Vagina (tissue), 2 donors: ENCODE measurements at regions not wholly inside any gene's neighbourhood (a gene's known extent, or its start where the extent isn't known, plus 50 kb on each side); places are given as distances from the start of the nearest gene placed in this dataset.

ENCODE experiments used
- DNase-seq, 2 donors: peaks; one replicate each; pipeline ENCODE4 v3.0.0-alpha.2; 2017; ENCODE audit errors: extremely low spot score in 2 of 2
- H3K27ac ChIP-seq: fragments of 200-600 bp; sonication (generic); one replicate; pipeline ENCODE4 v1.5.1; 2019
- H3K27me3 ChIP-seq: fragments of 200-600 bp; sonication (generic); one replicate; pipeline ENCODE4 v1.5.1; 2019
- H3K36me3 ChIP-seq, 2 donors: fragments of 200-600 bp; sonication (generic); one replicate each; pipeline ENCODE4 v1.5.1; 2017 to 2019
- H3K4me1 ChIP-seq: fragments of 200-600 bp; sonication (generic); one replicate; pipeline ENCODE4 v1.5.1; 2019
- H3K4me3 ChIP-seq, 2 donors: fragments of 200-600 bp; sonication (generic); 1 replicate in 1 of 2; 2 replicates in 1 of 2; pipeline ENCODE4 v1.5.1; 2016 to 2019
- H3K9me3 ChIP-seq: fragments of 200-600 bp; sonication (generic); one replicate; pipeline ENCODE4 v1.5.1; 2019
- POLR2A ChIP-seq, 2 donors: fragments of 450-650 bp; IDR thresholded peaks; one replicate each; pipeline ENCODE4 v1.6.1; 2017; ENCODE audit warnings: antibody characterized with exemption in 2 of 2, mild to moderate bottlenecking in 2 of 2, moderate library complexity in 2 of 2
- POLR2AphosphoS5 ChIP-seq, 2 donors: sonication (generic); formaldehyde crosslinking; IDR thresholded peaks; one replicate each; pipeline ENCODE4 v1.9.0; 2017; ENCODE audit warnings: antibody characterized with exemption in 2 of 2, mild to moderate bottlenecking in 2 of 2, low read depth in 1 of 2; ENCODE audit not compliant: insufficient read depth in 1 of 2
- intact Hi-C: fragments of 100-400 bp; cut with DNase I; formaldehyde crosslinking; loops from one replicate; pipeline ENCODE4 v1.15.1; 2023
- TF ChIP-seq, protein P1 (sequence below), 3 experiments: fragments of 450-650 bp in 2 of 3; fragments of 200-600 bp in 1 of 3; sonication (generic) in 1 of 3; IDR thresholded peaks; one replicate each; pipeline ENCODE4 v1.5.1; 2017 to 2019; ENCODE audit warnings: antibody characterized with exemption in 3 of 3, mild to moderate bottlenecking in 2 of 3, moderate library complexity in 2 of 3

DNA sequence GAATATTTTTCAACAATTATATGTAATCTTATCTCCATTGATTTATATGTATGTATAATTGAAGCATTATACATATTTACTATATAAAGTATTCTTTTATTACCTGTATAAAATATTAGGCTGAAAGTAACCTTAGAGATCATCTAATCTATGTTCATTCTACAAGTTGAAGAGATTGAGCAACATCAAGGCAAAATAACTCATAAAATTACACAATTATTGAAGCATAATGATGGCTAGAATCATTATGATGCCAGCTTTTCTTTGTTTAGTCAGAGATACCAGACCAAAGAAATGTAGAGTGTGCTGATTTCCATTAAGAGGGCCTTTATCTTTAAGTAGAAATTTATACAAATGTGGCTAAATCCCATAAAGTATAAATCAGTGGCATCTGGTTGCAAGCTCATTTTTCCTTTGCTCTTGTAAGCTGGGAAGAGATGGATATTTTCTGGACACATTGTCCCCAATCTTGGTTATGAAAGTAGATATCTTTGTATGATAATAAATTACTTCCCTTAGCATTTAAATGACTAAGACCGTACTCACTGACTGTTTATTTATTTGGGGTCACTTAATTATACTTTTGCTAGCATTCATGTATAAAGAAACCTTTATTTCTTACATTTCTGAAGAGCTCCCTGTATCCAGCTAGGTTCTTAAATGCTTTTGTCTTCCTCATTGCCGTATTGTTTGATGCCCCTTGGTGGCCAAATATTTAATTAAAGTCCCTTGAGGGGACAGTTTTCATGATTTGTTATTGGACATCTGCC lies 339.8 kb downstream of the PCDH7 start:
- no peak overlapping the region for H3K27ac ChIP-seq
- H3K9me3 ChIP-seq: no peaks in the 10 kb centered on the region
- H3K4me3 ChIP-seq: no peak overlapping the region
- intact Hi-C loops: no loop called here
- no peaks in the 10 kb centered on the region for H3K27me3 ChIP-seq
- no peaks in the 10 kb centered on the region for H3K4me1 ChIP-seq
- DNase-seq: no peak
- TF ChIP-seq POLR2A (IDR thresholded peaks at IDR 0.05) (no peak), POLR2AphosphoS5 (IDR thresholded peaks at IDR 0.05; ENCODE audit: insufficient read depth in 1 of 2, low read depth in 1 of 2) (no peak)
- TF ChIP-seq, protein P1, sequence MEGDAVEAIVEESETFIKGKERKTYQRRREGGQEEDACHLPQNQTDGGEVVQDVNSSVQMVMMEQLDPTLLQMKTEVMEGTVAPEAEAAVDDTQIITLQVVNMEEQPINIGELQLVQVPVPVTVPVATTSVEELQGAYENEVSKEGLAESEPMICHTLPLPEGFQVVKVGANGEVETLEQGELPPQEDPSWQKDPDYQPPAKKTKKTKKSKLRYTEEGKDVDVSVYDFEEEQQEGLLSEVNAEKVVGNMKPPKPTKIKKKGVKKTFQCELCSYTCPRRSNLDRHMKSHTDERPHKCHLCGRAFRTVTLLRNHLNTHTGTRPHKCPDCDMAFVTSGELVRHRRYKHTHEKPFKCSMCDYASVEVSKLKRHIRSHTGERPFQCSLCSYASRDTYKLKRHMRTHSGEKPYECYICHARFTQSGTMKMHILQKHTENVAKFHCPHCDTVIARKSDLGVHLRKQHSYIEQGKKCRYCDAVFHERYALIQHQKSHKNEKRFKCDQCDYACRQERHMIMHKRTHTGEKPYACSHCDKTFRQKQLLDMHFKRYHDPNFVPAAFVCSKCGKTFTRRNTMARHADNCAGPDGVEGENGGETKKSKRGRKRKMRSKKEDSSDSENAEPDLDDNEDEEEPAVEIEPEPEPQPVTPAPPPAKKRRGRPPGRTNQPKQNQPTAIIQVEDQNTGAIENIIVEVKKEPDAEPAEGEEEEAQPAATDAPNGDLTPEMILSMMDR (IDR thresholded peaks at IDR 0.05): no peak
- H3K36me3 ChIP-seq: no peaks in the 10 kb centered on the region

DNA sequence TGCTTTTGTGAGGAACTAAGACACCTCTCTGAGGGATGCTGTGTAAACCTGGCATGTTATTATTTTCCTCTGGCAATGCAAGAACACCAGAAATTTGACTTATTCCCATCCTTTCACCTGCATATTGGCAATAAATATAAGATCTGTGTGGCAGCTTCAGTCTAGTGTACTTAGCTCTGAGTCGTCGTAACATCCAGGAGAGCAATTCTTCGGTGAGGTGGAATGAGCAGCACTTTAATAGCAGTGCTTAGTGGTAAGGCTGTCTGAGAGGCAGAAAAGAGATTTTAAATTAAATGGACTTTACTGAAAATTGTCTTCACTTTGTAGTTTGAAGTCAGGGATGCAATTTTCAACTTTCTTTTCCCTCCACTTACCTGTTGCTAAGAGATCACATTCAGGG lies 344.9 kb downstream of the PCDH7 start:
- Histone ChIP-seq H3K4me1 (no peaks in the 10 kb centered on the region), H3K36me3 (no peaks in the 10 kb centered on the region), H3K4me3 (no peak overlapping the region), H3K27ac (no peak overlapping the region), H3K9me3 (no peaks in the 10 kb centered on the region), H3K27me3 (no peaks in the 10 kb centered on the region)
- intact Hi-C loops: no loop called here
- DNase-seq: no peak
- TF ChIP-seq, protein P1 (IDR thresholded peaks at IDR 0.05): no peak
- TF ChIP-seq POLR2AphosphoS5 (IDR thresholded peaks at IDR 0.05; ENCODE audit: insufficient read depth in 1 of 2, low read depth in 1 of 2) (no peak), POLR2A (IDR thresholded peaks at IDR 0.05) (no peak)

DNA sequence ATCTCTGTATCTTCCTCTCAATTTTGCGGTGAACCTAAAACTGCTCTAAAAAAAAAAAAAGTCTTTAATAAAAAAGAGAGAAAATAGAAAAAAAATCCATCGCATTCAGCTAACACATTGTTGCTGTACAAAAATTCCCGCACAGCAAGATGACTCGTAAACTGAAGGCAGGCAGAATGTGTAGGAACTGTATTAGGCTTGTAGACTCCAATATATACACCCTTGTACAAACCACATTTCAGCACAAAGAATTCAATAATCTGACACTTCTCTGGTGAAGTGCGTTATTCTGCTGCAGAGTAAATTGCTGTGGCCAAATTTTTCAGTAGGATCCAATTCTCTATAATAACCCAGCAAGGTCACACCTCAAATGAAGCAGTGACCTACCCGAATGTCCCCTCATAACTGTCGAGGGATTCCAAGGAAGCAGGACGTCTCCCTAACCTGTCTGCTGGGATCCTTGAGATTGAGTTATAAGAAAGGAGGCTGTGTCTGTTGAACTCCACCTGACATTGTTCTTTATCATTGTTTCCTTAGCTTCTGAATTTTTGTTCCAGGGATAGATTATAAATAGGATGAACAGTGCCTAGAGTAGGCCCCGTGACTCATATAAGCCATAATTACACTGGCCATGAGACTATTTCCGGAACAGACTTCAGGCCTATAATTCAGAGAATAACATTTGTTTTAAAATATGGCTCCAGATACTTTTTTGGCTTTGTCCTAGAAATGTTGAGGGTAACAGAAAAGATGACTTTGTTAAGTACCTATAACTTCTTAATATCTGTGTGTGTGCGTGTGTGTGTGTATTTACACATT lies 348.3 kb downstream of the PCDH7 start:
- Histone ChIP-seq H3K36me3 (no peaks in the 10 kb centered on the region), H3K4me3 (no peak overlapping the region), H3K27me3 (no peaks in the 10 kb centered on the region), H3K9me3 (no peaks in the 10 kb centered on the region), H3K27ac (no peak overlapping the region), H3K4me1 (no peaks in the 10 kb centered on the region)
- TF ChIP-seq, protein P1 (IDR thresholded peaks at IDR 0.05): no peak
- TF ChIP-seq POLR2AphosphoS5 (IDR thresholded peaks at IDR 0.05; ENCODE audit: insufficient read depth in 1 of 2, low read depth in 1 of 2): no peak
- TF ChIP-seq POLR2A (IDR thresholded peaks at IDR 0.05): no peak
- no peak for DNase-seq
- intact Hi-C loops: no loop called here

DNA sequence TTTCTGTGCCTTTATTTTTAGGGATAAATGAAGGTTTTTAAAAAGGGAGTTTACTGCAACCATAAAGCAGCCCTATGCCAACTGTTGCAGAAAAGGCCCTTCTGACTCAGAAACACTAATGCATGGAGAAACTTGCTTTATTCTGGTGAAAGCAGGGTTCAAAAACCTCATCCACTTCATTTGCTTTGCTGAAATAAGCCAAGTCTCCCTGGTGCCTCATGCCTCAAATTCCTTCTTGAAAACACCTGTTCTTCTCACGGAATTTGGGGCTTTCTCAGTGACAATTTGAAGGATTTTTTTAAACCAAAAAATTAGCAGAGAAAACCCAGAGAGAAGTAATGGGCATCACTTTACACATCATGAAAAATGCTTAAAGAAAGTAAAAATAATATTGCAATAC lies 349.0 kb downstream of the PCDH7 start:
- Histone ChIP-seq H3K36me3 (no peaks in the 10 kb centered on the region), H3K4me1 (no peaks in the 10 kb centered on the region), H3K9me3 (no peaks in the 10 kb centered on the region), H3K4me3 (no peak overlapping the region), H3K27ac (no peak overlapping the region), H3K27me3 (no peaks in the 10 kb centered on the region)
- TF ChIP-seq POLR2A (IDR thresholded peaks at IDR 0.05) (no peak), POLR2AphosphoS5 (IDR thresholded peaks at IDR 0.05; ENCODE audit: insufficient read depth in 1 of 2, low read depth in 1 of 2) (no peak)
- TF ChIP-seq, protein P1 (IDR thresholded peaks at IDR 0.05): no peak
- DNase-seq: no peak
- intact Hi-C loops: no loop called here
